Astrocyte (in vitro differentiated cells and primary cell): ENCODE measurements at regions not wholly inside any gene's neighbourhood (a gene's known extent, or its start where the extent isn't known, plus 50 kb on each side); places are given as distances from the start of the nearest gene placed in this dataset.

ENCODE experiments used
- EZH2 ChIP-seq: IDR thresholded peaks from 2 replicates; pipeline ENCODE4 v1.6.1; 2012; ENCODE audit warnings: mild to moderate bottlenecking, low read length, inconsistent platforms; ENCODE audit not compliant: insufficient read depth
- TF ChIP-seq, protein P1 (sequence below): IDR thresholded peaks from 2 replicates; pipeline ENCODE4 v1.5.1; 2011; ENCODE audit warnings: low read depth, mild to moderate bottlenecking, inconsistent platforms, low read length, moderate library complexity; ENCODE audit not compliant: insufficient read depth

DNA sequence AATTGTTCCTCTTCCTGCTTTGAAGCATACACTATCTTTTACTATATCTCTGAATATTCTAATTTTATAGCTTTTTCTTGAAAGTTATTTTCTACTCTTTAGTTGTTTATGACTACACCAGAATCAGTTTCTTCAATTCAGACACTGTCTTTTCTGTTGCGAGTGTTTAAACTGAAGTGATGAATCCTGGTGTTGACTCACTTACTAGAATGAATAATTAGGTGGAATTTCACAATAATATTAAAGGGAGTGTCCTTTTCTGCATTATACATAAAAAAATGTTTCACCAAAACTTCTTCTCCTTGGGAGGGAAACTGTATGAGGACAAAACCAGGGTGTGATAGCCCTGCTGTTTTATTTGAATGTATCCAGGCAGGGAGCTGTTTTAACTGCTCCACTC is 1383.1 kb downstream of the C4orf33 start:
- TF ChIP-seq, protein P1, sequence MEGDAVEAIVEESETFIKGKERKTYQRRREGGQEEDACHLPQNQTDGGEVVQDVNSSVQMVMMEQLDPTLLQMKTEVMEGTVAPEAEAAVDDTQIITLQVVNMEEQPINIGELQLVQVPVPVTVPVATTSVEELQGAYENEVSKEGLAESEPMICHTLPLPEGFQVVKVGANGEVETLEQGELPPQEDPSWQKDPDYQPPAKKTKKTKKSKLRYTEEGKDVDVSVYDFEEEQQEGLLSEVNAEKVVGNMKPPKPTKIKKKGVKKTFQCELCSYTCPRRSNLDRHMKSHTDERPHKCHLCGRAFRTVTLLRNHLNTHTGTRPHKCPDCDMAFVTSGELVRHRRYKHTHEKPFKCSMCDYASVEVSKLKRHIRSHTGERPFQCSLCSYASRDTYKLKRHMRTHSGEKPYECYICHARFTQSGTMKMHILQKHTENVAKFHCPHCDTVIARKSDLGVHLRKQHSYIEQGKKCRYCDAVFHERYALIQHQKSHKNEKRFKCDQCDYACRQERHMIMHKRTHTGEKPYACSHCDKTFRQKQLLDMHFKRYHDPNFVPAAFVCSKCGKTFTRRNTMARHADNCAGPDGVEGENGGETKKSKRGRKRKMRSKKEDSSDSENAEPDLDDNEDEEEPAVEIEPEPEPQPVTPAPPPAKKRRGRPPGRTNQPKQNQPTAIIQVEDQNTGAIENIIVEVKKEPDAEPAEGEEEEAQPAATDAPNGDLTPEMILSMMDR = no peak
- TF ChIP-seq EZH2 = no peak
